ENCODE measurements at regions not wholly inside any gene's neighbourhood (a gene's known extent, or its start where the extent isn't known, plus 50 kb on each side); places are given as distances from the start of the nearest gene placed in this dataset.
"Not testable (repeated sequence)": the region's sequence is repeated elsewhere in the genome, so short reads cannot be mapped to it uniquely, and the experiment has no call there.

DNA sequence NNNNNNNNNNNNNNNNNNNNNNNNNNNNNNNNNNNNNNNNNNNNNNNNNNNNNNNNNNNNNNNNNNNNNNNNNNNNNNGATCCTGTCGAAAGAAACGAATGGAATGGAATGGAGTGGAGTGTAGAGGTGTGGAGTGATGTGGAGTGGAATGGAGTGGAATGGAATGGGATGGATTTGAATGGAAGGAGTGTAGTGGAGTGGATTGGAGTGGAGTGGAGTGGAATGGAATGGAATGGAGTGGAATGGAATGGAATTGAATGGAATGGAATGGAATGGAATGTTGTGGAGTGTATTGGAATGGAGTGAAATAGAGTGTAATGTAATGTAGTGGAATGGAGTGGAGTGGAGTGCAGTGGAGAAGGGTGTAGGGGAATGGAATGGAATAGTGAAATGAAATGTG is 1275.4 kb upstream of the TPTE start:
- intact Hi-C loops (cut with micrococcal nuclease); DNase-seq: not testable (repeated sequence)
- ATAC-seq: peak; percentile 21

DNA sequence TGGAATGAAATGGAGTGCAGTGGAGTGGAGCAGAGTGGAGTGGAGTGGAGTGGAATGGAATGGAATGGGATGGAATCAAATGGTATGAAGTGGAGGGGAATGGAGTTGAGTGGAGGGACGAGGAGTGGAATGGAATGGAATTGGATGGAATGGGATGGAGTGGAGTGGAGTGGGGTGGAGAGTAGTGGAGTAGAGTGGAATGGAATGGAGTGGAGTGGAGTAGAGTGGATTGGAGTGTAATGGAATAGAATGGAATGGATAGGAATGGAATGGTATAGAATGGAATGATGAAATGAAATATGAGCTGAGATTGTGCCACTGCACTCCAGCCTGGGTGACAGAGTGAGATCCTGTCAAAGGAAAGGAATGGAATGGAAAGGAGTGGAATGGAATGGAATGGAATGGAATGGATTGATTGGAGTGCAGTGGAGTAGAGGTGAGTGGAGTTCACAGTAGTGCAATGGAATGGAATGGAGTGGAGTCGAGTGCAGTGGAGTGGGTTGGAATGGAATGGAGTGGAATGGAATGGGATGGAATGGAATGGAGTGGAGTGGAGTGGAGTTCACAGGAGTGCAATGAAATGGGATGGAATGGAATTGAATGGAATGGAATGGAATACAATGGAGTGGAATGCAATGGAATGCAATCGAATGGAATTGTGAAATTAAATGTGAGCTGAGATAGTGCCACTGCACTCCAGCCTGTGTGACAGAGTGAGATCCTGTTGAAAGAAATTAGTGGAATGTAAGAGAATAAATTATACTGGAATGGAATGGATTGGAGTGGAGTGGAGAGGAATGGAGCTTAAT is 1274.7 kb upstream of the TPTE start:
- peak; percentile 65 for ATAC-seq
- intact Hi-C loops (cut with micrococcal nuclease); DNase-seq: not testable (repeated sequence)

DNA sequence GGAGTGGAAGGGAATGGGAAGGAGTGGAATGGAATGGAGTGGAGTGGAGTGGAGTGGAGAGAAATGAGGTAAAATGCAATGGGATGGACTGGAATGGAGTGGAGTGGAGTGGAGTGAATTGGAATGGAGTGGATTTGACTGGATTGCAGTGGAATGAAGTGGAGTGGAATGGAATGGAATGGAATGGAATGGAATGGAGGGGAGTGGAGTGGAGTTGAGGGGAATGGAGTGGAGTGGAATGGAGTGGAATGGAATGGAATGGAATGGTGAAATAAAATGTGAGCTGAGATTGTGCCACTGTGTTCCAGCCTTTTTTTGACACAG is 1274.1 kb upstream of the TPTE start:
- intact Hi-C loops (cut with micrococcal nuclease); DNase-seq: not testable (repeated sequence)
- ATAC-seq: peak; percentile 65

DNA sequence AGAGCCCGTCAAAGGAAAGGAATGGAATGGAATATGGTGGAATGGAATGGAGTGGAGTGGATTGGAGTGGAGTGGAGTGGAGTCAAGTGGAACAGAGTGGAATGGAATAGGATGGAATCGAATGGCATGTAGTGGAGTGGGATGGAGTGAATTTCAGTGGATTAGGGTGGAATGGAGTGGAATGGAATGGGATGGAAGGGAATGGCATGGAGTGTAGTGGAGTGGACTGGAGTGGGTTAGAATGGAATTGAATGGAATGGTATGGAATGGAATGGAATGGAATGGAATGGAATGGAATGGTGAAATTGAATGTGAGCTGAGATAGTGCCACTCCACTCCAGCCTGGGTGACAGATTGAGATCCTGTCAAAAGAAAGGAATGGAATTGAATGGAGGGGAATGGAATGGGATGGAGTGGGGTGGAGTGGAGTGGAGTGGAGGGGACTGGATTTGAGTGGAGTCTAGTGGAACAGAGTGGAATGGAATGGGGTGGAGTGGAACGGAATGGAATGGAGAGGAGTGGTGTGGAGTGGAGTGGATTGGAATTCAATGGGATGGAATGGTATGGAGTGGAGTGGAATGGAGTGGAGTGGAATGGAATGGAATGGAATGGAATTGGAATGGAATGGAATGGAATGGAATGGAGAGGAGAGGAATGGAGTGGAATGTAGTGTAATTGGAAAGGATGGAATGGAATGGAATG is 1273.6 kb upstream of the TPTE start:
- intact Hi-C loops (cut with micrococcal nuclease); DNase-seq: not testable (repeated sequence)
- ATAC-seq: peak; percentile 63
